B cell (primary cell): ENCODE measurements at regions not wholly inside any gene's neighbourhood (a gene's known extent, or its start where the extent isn't known, plus 50 kb on each side); places are given as distances from the start of the nearest gene placed in this dataset.

Source experiments
- ATAC-seq: fragments of 200-7000 bp; cut with Tn5 transposase; one replicate; pipeline ENCODE4 v1.10.0; 2021; ENCODE audit warnings: low read depth, mild to moderate bottlenecking, moderate number of reproducible peaks, moderate library complexity
- CTCF ChIA-PET: fragments of 350-600 bp; sonication (Branson Sonifier 250); formaldehyde crosslinking; loops from one replicate; lab custom pipeline; 2021; ENCODE audit warnings: antibody characterized with exemption, inconsistent platforms; lab: Charles Lee
- POLR2A ChIA-PET: fragments of 350-600 bp; sonication (Branson Sonifier 250); formaldehyde crosslinking; loops from one replicate; lab custom pipeline; 2021; ENCODE audit warnings: antibody characterized with exemption; lab: Charles Lee
- DNase-seq: peaks from one replicate; pipeline ENCODE4 v3.0.0; 2013
- H2AFZ ChIP-seq: 2 replicates; pipeline ENCODE4 v1.6.1; 2012; ENCODE audit warnings: mild to moderate bottlenecking, low read depth, low read length; ENCODE audit not compliant: insufficient read depth, poor library complexity, severe bottlenecking
- H3K27ac ChIP-seq, 2 donors: 1 replicate in 1 of 2; 2 replicates in 1 of 2; pipeline ENCODE4 v1.5.1; 2012 to 2013; ENCODE audit warnings: low read length in 2 of 2, mild to moderate bottlenecking in 2 of 2, moderate library complexity in 1 of 2
- H3K27me3 ChIP-seq, 4 experiments: fragments of 200-600 bp in 1 of 4; sonication (generic) in 1 of 4; replicated peaks in 1 of 4; 1 replicate in 2 of 4; 2 replicates in 2 of 4; pipeline versions ENCODE4 v1.6.1 to v1.7.0; 2013 to 2016; ENCODE audit warnings: low read length in 3 of 4, mild to moderate bottlenecking in 2 of 4, mixed read lengths in 1 of 4, moderate library complexity in 1 of 4; ENCODE audit not compliant: insufficient read depth in 4 of 4, control insufficient read depth in 3 of 4; ENCODE audit errors: control extremely low read depth in 1 of 4
- H3K36me3 ChIP-seq, 2 experiments: replicated peaks in 1 of 2; 1 replicate in 1 of 2; 2 replicates in 1 of 2; pipeline versions ENCODE4 v1.6.1 to v1.7.1; 2013; ENCODE audit warnings: low read length in 1 of 2; ENCODE audit not compliant: insufficient read depth in 2 of 2, control insufficient read depth in 1 of 2; ENCODE audit errors: control extremely low read depth in 1 of 2, extremely low read depth in 1 of 2
- H3K4me1 ChIP-seq, 2 donors: fragments of 200-600 bp in 1 of 2; sonication (generic) in 1 of 2; 1 replicate in 1 of 2; 2 replicates in 1 of 2; pipeline versions ENCODE4 v1.5.1 to v1.6.1; 2013 to 2017; ENCODE audit warnings: low read length in 2 of 2; ENCODE audit not compliant: control insufficient read depth in 2 of 2, insufficient read depth in 2 of 2
- H3K4me2 ChIP-seq: replicated peaks from 2 replicates; pipeline ENCODE3; 2012; ENCODE audit warnings: mild to moderate bottlenecking, low read depth, low read length; ENCODE audit not compliant: poor library complexity, severe bottlenecking
- H3K4me3 ChIP-seq, 5 experiments: fragments of 200-600 bp in 1 of 5; sonication (generic) in 1 of 5; 1 replicate in 3 of 5; 2 replicates in 2 of 5; pipeline versions ENCODE4 v1.5.1 to v1.7.0; 2011 to 2016; ENCODE audit warnings: low read length in 4 of 5, mild to moderate bottlenecking in 4 of 5, low read depth in 2 of 5, control low read depth in 1 of 5, moderate library complexity in 1 of 5; ENCODE audit not compliant: insufficient read depth in 1 of 5; ENCODE audit errors: control extremely low read depth in 1 of 5, extremely low read depth in 1 of 5
- H3K79me2 ChIP-seq: fragments of 200-600 bp; sonication (generic); one replicate; pipeline ENCODE4 v1.6.0; 2016; ENCODE audit warnings: low read length; ENCODE audit not compliant: control insufficient read depth, insufficient read depth
- H3K9ac ChIP-seq: fragments of 200-600 bp; sonication (generic); 2 replicates; pipeline ENCODE4 v1.6.1; 2017; ENCODE audit warnings: mild to moderate bottlenecking, low read length, moderate library complexity
- H3K9me3 ChIP-seq, 3 donors: one replicate each; pipeline versions ENCODE4 v1.6.1 to v1.7.1; 2013; ENCODE audit warnings: low read length in 2 of 3; ENCODE audit not compliant: control insufficient read depth in 2 of 3, insufficient read depth in 1 of 3; ENCODE audit errors: control extremely low read depth in 1 of 3
- H4K20me1 ChIP-seq: 2 replicates; pipeline ENCODE4 v1.6.0; 2012; ENCODE audit warnings: mild to moderate bottlenecking, low read length; ENCODE audit not compliant: insufficient read depth, control insufficient read depth, poor library complexity, severe bottlenecking
- H3K27ac Mint-ChIP-seq: one replicate; pipeline ENCODE4 v1.8.0; 2021; ENCODE audit warnings: mixed read lengths
- H3K27me3 Mint-ChIP-seq: one replicate; pipeline ENCODE4 v1.8.0; 2021; ENCODE audit warnings: mixed read lengths
- H3K4me1 Mint-ChIP-seq: one replicate; pipeline ENCODE4 v1.8.0; 2021; ENCODE audit warnings: mixed read lengths
- H3K4me3 Mint-ChIP-seq: one replicate; pipeline ENCODE4 v1.8.0; 2021; ENCODE audit warnings: mixed read lengths
- H3K9me3 Mint-ChIP-seq: one replicate; pipeline ENCODE4 v1.8.0; 2022; ENCODE audit warnings: mixed read lengths; ENCODE audit not compliant: insufficient read depth
- CTCF ChIP-seq: fragments of 200-600 bp; IDR thresholded peaks from one replicate; pipeline ENCODE4 v1.8.0; 2022; ENCODE audit warnings: antibody characterized with exemption, mild to moderate bottlenecking
- EZH2 ChIP-seq: IDR thresholded peaks from 2 replicates; pipeline ENCODE4 v1.6.1; 2012; ENCODE audit warnings: borderline replicate concordance, low read depth, mild to moderate bottlenecking, moderate library complexity, low read length; ENCODE audit not compliant: insufficient read depth, poor library complexity, severe bottlenecking
- WGBS: methylation state at CpG from one replicate; pipeline ENCODE4 v1.1.5; 2013; ENCODE audit warnings: missing lambda C conversion rate; ENCODE audit not compliant: insufficient coverage; 5-methylcytosine and 5-hydroxymethylcytosine counted together
- intact Hi-C: fragments of 100-400 bp; cut with micrococcal nuclease; formaldehyde crosslinking; loops from one replicate; pipeline ENCODE4 v1.10.0; 2022

- Histone ChIP-seq H3K9me3 (no peaks in the 10 kb centered on the region), H3K4me2 (no peak overlapping the region)
Observed at GRCh38 chr6:95321126-95321525, 256.2 kb upstream of the MANEA start.

GRCh38 chr6:95325916-95326315 lies 251.4 kb upstream of the MANEA start:
- WGBS: no CpG with 5 or more reads among the region's 1 CpG
- Histone ChIP-seq H3K27ac (no peak overlapping the region), H2AFZ (no peak overlapping the region), H3K9me3 (no peaks in the 10 kb centered on the region), H3K79me2 (no peaks in the 10 kb centered on the region), H3K36me3 (no peaks in the 10 kb centered on the region), H3K27me3 (no peaks in the 10 kb centered on the region), H3K9ac (no peak overlapping the region), H4K20me1 (no peaks in the 10 kb centered on the region), H3K4me3 (no peak overlapping the region), H3K4me2 (no peak overlapping the region), H3K4me1 (no peaks in the 10 kb centered on the region)
- TF ChIP-seq CTCF (no peak), EZH2 (no peak)
- ChIA-PET CTCF (no interaction called here), POLR2A (no interaction called here)
- no peaks in the 10 kb centered on the region for H3K9me3 Mint-ChIP-seq
- no peak overlapping the region for H3K4me3 Mint-ChIP-seq
- H3K27ac Mint-ChIP-seq: no peak overlapping the region
- intact Hi-C loops: no loop called here
- H3K27me3 Mint-ChIP-seq: no peaks in the 10 kb centered on the region
- DNase-seq (no peak), ATAC-seq (no peak)
- H3K4me1 Mint-ChIP-seq: no peaks in the 10 kb centered on the region

More at GRCh38 chr6:95321126-95321525, 256.2 kb upstream of the MANEA start:
- TF ChIP-seq CTCF (no peak), EZH2 (no peak)
- H3K27me3 Mint-ChIP-seq: no peaks in the 10 kb centered on the region
- no peaks in the 10 kb centered on the region for H3K9me3 Mint-ChIP-seq
- H2AFZ ChIP-seq: no peak overlapping the region
- no peaks in the 10 kb centered on the region for H3K36me3 ChIP-seq
- no peaks in the 10 kb centered on the region for H4K20me1 ChIP-seq
- ATAC-seq: no peak
- no peaks in the 10 kb centered on the region for H3K27me3 ChIP-seq
- intact Hi-C loops: no loop called here
- CTCF ChIA-PET: no interaction called here
- no peaks in the 10 kb centered on the region for H3K4me1 ChIP-seq
- no peak overlapping the region for H3K4me3 Mint-ChIP-seq
- H3K27ac Mint-ChIP-seq: no peak overlapping the region
- H3K79me2 ChIP-seq: no peaks in the 10 kb centered on the region
- no peaks in the 10 kb centered on the region for H3K4me1 Mint-ChIP-seq
- H3K9ac ChIP-seq: no peak overlapping the region
- H3K4me3 ChIP-seq: no peak overlapping the region
- POLR2A ChIA-PET: no interaction called here
- no peak overlapping the region for H3K27ac ChIP-seq
- no CpG with 5 or more reads among the region's 2 CpGs for WGBS
- no peak for DNase-seq
